ENCODE measurements at regions not wholly inside any gene's neighbourhood (a gene's known extent, or its start where the extent isn't known, plus 50 kb on each side); places are given as distances from the start of the nearest gene placed in this dataset.

DNA sequence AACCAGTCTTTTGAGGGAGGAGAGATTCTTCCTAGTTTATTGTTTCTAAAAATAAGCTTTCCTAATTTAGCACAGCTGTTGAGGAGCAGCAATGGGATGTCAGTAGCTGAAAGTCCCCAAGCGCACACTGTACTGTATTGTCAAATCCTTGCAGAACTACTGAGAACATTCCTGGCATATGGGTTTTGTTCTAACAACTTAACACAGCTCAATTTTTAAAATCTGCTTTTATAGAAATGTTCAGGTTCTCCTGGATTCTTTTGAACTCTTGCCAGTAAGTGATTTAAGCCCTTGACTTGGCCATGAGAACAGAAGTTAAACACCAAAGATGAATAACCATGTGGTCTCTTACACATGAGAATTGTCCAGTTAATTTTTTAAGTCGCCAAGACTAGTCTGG is 218.6 kb downstream of the FAT3 start:
- Histone ChIP-seq H3K27me3 (no peaks in the 10 kb centered on the region), H3K36me3 (no peaks in the 10 kb centered on the region), H3K4me1 (no peaks in the 10 kb centered on the region), H3K9me3 (no peaks in the 10 kb centered on the region), H3K27ac (no peak overlapping the region), H3K4me3 (no peak overlapping the region)
- no peak for DNase-seq
- intact Hi-C loops (cut with DNase I): no loop called here
- TF ChIP-seq, protein P1, sequence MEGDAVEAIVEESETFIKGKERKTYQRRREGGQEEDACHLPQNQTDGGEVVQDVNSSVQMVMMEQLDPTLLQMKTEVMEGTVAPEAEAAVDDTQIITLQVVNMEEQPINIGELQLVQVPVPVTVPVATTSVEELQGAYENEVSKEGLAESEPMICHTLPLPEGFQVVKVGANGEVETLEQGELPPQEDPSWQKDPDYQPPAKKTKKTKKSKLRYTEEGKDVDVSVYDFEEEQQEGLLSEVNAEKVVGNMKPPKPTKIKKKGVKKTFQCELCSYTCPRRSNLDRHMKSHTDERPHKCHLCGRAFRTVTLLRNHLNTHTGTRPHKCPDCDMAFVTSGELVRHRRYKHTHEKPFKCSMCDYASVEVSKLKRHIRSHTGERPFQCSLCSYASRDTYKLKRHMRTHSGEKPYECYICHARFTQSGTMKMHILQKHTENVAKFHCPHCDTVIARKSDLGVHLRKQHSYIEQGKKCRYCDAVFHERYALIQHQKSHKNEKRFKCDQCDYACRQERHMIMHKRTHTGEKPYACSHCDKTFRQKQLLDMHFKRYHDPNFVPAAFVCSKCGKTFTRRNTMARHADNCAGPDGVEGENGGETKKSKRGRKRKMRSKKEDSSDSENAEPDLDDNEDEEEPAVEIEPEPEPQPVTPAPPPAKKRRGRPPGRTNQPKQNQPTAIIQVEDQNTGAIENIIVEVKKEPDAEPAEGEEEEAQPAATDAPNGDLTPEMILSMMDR (IDR thresholded peaks at IDR 0.05): no peak
- no peak for TF ChIP-seq POLR2A (IDR thresholded peaks at IDR 0.05)
- ATAC-seq: no peak
- WGBS (ENCODE audit: insufficient coverage, low coverage, low lambda C conversion rate, missing lambda C conversion rate): 64% methylated on average over 2 of the region's 2 CpGs

DNA sequence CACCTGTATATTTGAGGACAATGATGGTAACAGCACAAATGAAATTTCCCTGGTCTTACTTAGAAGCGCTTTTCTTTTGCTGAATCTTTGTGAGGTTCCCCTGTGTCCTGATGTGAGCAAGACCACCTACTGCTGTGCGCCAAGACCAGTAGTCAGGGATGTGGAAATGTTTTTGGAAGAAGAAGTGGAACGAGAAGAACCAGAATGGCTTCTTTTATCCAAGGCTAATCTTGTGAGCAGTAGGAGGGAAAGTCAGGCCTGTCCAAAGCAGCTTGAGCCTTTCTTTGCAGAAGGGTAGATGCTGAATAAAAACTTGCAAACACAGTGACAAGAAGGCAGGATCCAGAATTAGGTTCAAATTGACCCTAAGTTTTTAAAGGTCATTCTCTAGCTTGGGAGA is 223.0 kb downstream of the FAT3 start:
- TF ChIP-seq, protein P1 (IDR thresholded peaks at IDR 0.05): no peak
- TF ChIP-seq POLR2A (IDR thresholded peaks at IDR 0.05): no peak
- no peaks in the 10 kb centered on the region for H3K9me3 ChIP-seq
- no peaks in the 10 kb centered on the region for H3K4me1 ChIP-seq
- no peak for DNase-seq
- no peaks in the 10 kb centered on the region for H3K27me3 ChIP-seq
- H3K27ac ChIP-seq: no peak overlapping the region
- WGBS (ENCODE audit: insufficient coverage, low coverage, low lambda C conversion rate, missing lambda C conversion rate): 94% methylated on average over 3 of the region's 3 CpGs
- no peak for ATAC-seq
- intact Hi-C loops (cut with DNase I): no loop called here
- no peak overlapping the region for H3K4me3 ChIP-seq
- H3K36me3 ChIP-seq: no peaks in the 10 kb centered on the region

DNA sequence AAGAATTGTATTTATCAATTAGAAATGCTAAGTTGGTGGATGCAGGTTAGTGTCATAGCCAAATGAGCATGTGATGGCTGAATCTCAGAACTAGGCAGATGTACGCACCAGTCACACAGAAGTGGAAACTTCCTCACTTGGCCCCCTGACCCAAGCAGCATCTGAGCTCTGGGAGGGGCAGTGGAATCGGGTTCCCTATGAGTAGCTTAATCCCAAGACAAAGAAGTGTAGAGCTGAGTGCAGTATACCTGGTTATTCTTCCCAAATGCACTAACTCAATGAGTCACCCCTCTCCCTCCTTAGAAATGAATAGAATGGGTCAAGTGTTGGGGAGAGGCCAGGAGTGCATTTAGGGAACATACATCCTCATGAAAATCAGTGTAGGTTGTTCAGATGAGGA is 224.6 kb downstream of the FAT3 start:
- no peaks in the 10 kb centered on the region for H3K9me3 ChIP-seq
- no peak for TF ChIP-seq POLR2A (IDR thresholded peaks at IDR 0.05)
- TF ChIP-seq, protein P1 (IDR thresholded peaks at IDR 0.05): no peak
- H3K4me1 ChIP-seq: no peaks in the 10 kb centered on the region
- ATAC-seq: no peak
- no CpG with 5 or more reads among the region's 2 CpGs for WGBS (ENCODE audit: insufficient coverage, low coverage, low lambda C conversion rate, missing lambda C conversion rate)
- H3K36me3 ChIP-seq: no peaks in the 10 kb centered on the region
- no peaks in the 10 kb centered on the region for H3K27me3 ChIP-seq
- intact Hi-C loops (cut with DNase I): no loop called here
- H3K4me3 ChIP-seq: no peak overlapping the region
- no peak overlapping the region for H3K27ac ChIP-seq
- no peak for DNase-seq

DNA sequence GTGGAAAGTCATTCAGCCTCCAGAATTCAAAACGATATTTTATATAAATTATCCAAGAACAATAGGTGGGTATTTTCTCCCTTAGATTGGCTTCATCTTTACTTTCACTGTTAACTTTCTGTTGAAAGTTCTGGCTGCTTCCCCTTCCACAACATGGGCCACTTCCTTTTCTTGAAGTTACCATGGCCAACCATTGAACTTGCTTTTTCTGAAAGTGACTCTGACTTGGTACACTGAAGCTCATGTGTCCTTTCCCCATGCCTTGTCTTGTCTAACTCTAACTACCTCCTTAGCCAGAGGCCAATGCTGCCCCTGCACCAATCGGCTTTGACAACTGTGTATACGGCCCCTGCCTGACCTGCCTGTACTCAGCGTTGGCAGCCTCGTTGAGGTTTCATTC is 225.2 kb downstream of the FAT3 start:
- Histone ChIP-seq H3K27ac (no peak overlapping the region), H3K27me3 (no peaks in the 10 kb centered on the region), H3K4me1 (no peaks in the 10 kb centered on the region), H3K36me3 (no peaks in the 10 kb centered on the region), H3K9me3 (no peaks in the 10 kb centered on the region), H3K4me3 (no peak overlapping the region)
- TF ChIP-seq POLR2A (IDR thresholded peaks at IDR 0.05): no peak
- TF ChIP-seq, protein P1 (IDR thresholded peaks at IDR 0.05): no peak
- 71% methylated on average over 5 of the region's 5 CpGs for WGBS (ENCODE audit: insufficient coverage, low coverage, low lambda C conversion rate, missing lambda C conversion rate)
- intact Hi-C loops (cut with DNase I): no loop called here
- ATAC-seq (no peak), DNase-seq (no peak)

- H3K27me3 ChIP-seq: no peaks in the 10 kb centered on the region
- intact Hi-C loops (cut with DNase I): no loop called here
- no peaks in the 10 kb centered on the region for H3K9me3 ChIP-seq
- no peak for DNase-seq
- TF ChIP-seq, protein P1 (IDR thresholded peaks at IDR 0.05): no peak
- TF ChIP-seq POLR2A (IDR thresholded peaks at IDR 0.05): no peak
- 87% methylated on average over 4 of the region's 4 CpGs for WGBS (ENCODE audit: insufficient coverage, low coverage, low lambda C conversion rate, missing lambda C conversion rate)
- no peaks in the 10 kb centered on the region for H3K36me3 ChIP-seq
- H3K27ac ChIP-seq: no peak overlapping the region
- ATAC-seq: no peak
- no peak overlapping the region for H3K4me3 ChIP-seq
- H3K4me1 ChIP-seq: no peaks in the 10 kb centered on the region
These were observed 226.4 kb downstream of the FAT3 start for GRCh38 chr11:92451063-92451462.
